ENCODE measurements at regions not wholly inside any gene's neighbourhood (a gene's known extent, or its start where the extent isn't known, plus 50 kb on each side); places are given as distances from the start of the nearest gene placed in this dataset.

DNA sequence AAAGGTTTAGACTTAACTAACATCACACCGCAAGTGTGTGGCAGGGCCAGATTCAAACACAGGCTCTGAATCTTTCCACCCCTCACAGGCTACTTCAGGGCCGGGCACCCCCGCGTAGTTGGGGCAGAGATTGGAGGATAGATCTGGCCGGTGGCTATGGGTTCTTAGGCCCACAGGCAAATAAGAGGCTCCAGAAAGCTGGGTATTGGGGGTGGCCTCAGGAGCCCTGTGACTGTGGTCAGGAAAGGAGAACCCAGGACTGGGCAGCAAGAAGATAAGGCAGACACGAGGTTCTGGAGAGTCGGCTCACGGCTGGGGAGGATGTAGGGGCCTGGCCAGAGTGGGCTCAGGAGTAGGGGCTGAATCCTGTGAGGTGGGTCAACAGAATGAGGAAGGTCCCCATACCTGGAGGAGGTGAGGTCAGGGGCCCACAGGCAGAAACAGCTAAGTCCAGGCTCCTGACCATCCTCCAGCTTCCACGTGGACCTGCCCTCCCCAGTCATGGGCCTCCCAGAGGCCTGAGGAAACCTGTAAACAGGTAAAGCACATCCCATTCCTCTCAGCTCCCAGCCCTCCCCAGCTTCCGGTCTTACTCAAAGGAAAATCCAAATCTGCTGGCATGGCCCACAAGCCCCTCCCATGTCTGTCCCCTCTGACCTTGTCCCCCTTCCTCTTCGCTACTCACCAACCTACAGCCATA is 306.2 kb downstream of the MATN1 start:
- DNase-seq = no peak

- DNase-seq = no peak
Measured at GRCh38 chr1:30416221-30416820, 307.1 kb downstream of the MATN1 start.

- no peak for DNase-seq
Measured at GRCh38 chr1:30415171-30415940, 308.0 kb downstream of the MATN1 start.

GRCh38 chr1:30414851-30415165 is 308.6 kb downstream of the MATN1 start:
- DNase-seq = no peak

DNA sequence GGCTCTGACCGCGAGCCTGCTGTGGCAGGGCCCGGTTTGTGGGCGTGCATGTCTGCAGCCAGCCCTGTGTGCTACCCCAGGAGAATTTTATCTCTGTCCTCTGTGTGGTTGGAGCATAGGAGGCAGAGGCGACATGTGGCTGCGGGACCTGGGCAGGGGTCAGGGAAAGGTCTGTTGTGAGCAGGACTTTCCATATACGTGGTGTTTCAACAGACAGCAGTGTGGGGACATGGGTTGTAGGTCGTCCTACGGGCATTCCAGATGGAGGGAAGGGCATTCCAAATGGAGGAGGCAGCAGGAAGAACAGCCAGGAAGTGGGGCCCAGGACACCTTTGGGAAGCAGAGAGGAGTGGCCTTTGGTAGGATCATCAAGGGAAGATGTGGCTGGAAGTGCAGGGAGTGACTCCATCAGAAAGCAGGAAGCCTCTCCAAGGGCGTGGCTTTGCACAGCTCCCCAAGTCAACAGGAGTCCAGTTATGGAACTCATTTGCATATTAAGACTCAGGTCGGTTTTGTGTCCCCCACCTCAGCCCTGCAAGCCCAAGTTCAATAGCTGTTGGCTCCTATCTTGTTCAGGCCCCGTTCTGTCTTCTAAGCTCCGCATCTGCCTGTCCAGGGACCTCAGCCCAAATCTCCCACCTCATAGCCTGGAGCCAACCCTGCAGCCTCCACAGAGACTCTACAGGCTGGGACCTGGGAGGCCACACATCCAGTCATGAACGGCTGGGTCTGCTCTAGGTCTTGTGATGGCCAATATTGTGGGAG is 309.1 kb downstream of the MATN1 start:
- DNase-seq = no peak

DNA sequence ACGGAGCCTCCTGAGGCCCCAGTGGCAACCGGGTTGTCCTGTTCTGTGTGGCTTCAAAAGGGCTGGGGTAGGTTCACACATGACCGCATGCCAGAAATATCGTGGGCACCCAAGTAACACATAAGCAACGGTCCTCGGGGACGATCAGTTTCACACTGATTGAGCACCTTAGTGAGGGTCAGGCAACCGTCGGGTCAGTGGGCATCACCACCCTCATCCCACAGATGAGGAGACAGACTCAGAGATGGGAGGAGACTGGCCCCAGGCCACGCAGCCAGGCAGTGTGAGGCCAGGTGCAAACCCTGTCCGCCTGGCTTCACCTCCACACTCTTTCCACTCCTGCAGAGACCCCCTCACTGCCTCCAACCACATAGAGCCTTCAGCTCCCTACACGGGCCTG is 309.8 kb downstream of the MATN1 start:
- DNase-seq = no peak

- DNase-seq = no peak
Measured at GRCh38 chr1:30413111-30413440, 310.3 kb downstream of the MATN1 start.

DNA sequence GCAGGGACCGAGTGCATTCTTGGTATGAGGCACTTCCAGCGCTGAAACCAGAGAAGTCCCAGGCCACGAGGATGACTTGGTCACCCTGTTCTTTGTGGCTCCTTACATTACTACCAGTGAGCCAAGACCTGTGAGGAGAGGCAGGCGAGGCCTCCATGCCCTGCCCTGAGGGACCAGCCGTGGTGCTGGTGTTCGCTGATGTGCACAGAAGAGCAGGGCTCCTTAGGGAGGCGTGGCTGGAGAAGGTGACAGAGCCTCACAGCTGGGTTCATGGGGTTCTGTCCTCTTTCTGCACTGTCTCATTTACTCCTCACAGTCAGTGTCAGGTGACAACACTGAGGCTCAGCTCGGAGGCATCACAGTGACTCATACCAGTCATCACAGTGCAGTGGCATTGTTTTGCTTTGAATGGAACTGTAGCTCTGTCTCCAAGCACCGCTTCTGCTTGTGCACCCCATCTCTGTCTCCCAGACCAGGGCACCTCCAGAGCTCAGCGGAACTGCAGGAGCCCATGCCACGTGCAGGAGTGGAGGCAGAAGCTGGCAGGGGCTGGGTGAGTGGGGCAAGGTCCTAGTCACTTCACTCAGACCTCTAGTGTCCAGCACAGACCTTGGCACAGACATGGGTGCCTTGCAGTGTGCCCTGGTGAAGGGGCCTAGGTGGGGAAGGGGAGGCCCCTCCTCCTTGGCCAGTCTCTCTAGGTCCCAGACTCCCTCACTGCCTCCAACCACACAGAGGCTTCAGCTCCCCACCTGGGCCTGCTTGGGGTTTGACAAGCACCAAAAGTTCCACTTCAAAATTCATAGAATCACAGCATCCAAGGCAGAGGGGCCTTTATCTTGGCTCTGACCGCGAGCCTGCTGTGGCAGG is 310.9 kb downstream of the MATN1 start:
- DNase-seq = no peak

DNA sequence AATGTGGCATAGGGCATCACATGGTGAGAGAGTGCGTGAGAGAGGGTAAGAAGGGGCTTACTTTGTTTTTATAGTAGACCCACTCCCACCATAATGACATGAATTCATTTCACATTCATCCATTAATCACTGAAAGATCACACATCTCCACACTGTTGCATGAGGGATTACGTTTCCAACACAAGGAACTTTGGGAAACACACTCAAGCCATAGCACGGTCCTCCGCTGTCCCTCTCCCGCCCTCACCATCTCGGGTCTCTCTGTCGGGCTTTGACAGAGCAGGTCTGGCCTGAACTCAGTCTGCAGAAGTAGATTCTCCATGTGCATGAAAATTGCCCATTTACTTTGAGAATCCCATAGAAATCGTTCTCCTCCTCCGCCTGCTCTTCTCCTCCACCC is 312.2 kb downstream of the MATN1 start:
- DNase-seq = no peak

DNA sequence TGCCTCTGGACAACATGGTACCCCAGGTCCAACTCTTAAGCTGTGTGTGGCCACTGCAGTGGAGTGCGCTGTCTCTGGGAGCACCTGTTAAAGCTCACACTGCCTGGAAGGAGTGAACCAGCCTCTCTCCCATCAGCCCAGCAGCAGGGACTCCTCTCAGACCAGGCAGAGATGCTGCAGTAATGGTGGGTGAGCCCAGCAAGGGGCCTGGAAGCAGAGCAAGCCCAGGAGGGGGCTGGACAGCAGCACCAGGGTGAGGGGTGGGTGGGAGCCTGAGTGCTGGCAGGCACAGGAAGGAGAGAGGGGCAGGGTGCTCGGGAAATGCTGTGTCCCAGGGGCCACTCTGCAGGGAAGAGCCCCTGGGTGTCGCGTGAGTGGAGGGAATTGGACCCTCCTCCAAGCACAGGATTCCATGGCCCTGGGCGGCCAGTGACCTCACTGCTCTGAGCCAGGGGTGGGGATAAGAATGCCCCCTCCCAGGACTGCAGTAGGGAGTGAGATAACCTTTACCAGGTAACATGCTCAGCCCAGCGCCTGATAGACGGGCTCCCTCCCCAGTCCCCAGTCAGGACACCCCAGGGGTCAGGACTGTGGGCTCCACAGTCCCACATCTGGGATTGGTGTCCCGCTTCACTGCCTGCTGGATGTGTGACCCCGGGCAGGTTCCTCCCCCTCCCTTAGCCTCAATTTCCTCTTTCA is 313.1 kb downstream of the MATN1 start:
- no peak for DNase-seq

GRCh38 chr1:30409476-30410152 is 313.8 kb downstream of the MATN1 start:
- no peak for DNase-seq

GRCh38 chr1:30407865-30408580 is 315.4 kb downstream of the MATN1 start:
- no peak for DNase-seq

DNA sequence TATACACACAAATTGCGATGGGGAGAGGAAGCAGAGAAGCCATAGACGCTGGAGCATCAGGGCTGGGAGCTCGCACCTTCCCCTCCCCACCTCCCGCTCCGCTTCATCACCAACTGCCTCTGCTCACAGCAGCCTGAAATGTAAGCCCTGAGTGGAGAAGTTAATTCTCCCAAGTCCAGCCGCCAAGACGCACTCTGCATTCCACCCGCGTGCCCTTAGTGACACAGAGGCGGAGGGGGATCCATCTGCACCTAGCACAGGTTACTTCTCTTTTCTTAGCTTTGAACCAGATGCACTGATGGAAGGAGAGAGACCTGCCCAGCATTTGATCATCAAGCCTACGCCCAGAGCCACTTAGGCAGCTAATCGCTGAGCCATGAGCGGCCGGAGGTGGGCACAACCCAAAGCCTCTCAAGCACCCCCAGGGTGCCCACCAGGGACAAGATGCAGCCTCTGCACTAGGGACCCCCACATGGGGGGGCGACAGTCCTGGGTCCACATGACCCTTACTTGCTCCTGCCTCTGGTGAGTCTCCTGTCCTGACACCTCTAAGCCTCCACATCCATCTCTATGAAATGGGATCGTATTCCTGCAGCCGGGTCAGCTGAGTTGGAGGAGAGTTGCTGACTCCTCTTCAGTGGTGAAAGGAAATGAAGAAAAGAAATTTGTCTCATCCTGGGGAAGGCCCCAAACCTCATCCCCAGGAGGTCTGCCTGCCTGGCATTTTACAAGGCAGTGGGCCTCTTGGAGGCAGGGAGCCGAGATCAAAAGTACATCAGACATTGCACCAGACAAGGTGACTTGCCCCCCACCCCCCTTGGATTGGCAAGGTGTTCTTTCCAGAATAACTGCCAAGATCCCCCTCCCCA is 316.2 kb downstream of the MATN1 start:
- no peak for DNase-seq

DNA sequence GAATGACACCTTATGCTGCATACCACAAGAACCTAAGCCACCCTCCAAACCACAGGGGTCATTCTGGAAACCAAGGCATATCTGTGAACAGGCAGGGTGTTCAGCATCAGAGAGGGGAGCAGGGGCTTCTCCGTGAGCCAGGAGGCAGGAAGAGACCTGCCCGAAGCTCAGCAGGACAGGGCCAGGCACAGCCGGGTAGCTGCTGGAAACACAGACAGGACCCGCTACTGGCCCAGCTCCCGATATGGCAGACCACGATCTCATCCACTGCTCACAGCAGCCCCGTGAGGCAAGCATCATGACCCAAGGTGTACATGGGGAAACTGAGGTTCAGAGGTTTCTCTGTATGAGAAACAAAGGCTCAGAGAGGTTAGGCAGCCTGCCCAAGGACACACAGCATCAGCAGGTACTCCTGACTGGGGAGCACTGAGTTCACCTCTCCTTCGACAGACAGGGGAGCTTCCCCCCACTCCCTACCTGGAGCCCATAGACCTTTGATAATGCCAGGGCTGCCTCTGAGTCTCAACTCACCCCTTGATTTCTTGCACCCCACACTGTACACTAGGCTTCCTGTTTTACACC is 317.7 kb downstream of the MATN1 start:
- no peak for DNase-seq

DNA sequence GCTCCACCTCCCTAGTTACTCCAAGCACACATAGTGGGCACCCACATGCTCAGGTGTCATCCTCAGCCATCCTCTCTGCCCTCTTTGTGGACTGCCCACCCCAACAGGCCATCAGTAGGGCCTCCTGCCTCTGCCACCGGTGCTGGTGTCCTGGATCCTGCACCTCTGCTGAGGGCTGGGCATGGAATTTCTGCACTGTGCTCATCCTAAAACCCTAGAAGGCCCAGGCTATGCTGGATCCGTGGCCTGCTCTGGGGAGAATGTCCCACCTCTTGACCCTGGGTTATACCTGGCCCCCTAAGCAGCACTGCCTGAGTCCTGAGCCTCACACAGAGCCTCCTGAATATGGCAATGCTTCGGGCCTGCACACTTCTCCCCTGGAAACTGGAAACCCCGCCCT is 318.3 kb downstream of the MATN1 start:
- no peak for DNase-seq

GRCh38 chr1:30404341-30404740 is 319.0 kb downstream of the MATN1 start:
- DNase-seq = no peak

DNA sequence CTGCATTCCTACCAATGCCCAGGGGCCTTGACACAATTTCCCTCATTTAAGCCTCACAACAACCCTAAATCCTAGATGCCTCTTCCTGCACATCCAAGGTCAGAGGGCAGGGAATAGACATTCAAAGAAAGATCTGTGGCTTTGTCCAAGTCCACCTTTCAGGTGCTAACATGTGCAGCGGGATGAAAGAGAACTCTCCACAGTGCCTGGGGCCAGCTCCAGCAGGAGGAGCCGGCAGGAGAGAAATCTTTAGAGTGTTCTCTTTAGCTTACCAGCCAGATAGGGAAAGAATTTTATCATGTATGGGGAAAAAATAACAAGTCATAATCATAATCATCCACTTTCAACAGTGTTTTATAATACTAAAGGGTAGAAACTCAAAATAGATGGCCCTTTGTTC is 319.7 kb downstream of the MATN1 start:
- DNase-seq = no peak

DNA sequence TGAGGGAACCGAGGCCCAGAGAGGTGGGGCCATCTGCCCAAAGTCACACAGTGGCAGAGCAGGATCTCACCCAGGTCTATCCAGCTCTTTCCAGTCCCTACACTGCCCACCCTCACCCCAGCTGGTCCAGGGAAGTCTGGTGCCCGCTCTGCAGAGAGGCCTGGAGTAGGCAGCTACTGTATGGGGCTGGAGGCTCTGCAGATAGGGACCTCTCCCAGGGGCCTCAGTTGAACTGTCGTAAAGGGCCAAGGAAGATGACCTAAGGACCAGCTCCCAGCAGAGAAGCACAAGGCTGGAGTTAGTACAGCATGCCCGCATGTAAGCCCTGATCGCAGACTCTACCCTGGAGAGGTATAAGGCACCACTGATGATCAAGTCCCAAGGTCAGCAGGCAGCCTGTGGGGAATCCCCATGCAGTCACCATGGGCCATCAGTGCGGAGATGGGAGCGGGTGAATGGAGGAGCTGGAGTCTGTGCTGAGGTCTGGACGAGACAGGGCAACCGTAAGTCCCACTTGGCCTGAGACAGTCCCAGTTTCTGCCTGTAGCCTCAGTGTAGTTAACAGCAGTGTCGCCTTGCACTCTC is 320.2 kb downstream of the MATN1 start:
- no peak for DNase-seq

DNA sequence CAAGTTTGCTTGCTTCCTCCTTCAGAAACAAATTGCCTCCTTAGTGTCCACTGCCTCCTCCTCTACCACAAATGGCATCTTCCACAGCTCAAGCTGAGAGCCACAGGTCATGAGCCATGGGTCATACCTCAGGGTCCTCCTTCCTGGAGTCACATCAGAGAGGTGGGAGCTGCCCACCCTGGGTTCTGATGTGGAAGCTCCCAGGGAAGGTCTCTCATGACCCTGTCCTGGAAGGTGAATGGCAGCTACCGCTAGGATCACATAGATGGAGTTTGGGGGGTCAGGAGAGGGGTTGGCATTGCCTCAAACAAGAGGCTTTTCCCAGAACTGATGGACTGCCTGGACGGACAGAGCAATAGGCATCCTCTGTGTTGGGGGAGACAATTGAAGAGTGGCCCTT is 321.4 kb downstream of the MATN1 start:
- no peak for DNase-seq
